Tibial nerve (tissue), 4 donors: ENCODE measurements at regions not wholly inside any gene's neighbourhood (a gene's known extent, or its start where the extent isn't known, plus 50 kb on each side); places are given as distances from the start of the nearest gene placed in this dataset.
"Not testable (repeated sequence)": the region's sequence is repeated elsewhere in the genome, so short reads cannot be mapped to it uniquely, and the experiment has no call there.

ENCODE experiments used
- DNase-seq, 2 donors: peaks; one replicate each; pipeline ENCODE4 v3.0.0-alpha.2; 2019; ENCODE audit warnings: low spot score in 2 of 2
- H3K27ac ChIP-seq, 4 donors: fragments of 200-600 bp; sonication (generic) in 3 of 4; one replicate each; pipeline ENCODE4 v1.5.1; 2017 to 2019; ENCODE audit warnings: mild to moderate bottlenecking in 1 of 4
- H3K27me3 ChIP-seq, 2 donors: fragments of 200-600 bp; sonication (generic) in 1 of 2; one replicate each; pipeline versions ENCODE4 v1.5.1 to v1.6.0; 2017 to 2019
- H3K36me3 ChIP-seq, 3 donors: fragments of 200-600 bp; sonication (generic); one replicate each; pipeline ENCODE4 v1.5.1; 2018 to 2019
- H3K4me1 ChIP-seq, 4 donors: fragments of 200-600 bp; sonication (generic) in 3 of 4; one replicate each; pipeline ENCODE4 v1.5.1; 2017 to 2019
- H3K4me3 ChIP-seq, 4 donors: fragments of 200-600 bp; sonication (generic) in 3 of 4; one replicate each; pipeline ENCODE4 v1.5.1; 2017 to 2019; ENCODE audit warnings: mild to moderate bottlenecking in 1 of 4, moderate library complexity in 1 of 4
- H3K9me3 ChIP-seq, 4 donors: fragments of 200-600 bp; sonication (generic) in 3 of 4; one replicate each; pipeline ENCODE4 v1.5.1; 2017 to 2019
- CTCF ChIP-seq, 5 experiments: fragments of 200-600 bp in 3 of 5; fragments of 450-650 bp in 2 of 5; sonication (generic) in 3 of 5; IDR thresholded peaks; one replicate each; pipeline ENCODE4 v1.5.1; 2016 to 2019; ENCODE audit warnings: antibody characterized with exemption in 5 of 5, mild to moderate bottlenecking in 3 of 5, moderate library complexity in 2 of 5
- EP300 ChIP-seq, 2 donors: sonication (generic); formaldehyde crosslinking; IDR thresholded peaks; one replicate each; pipeline ENCODE4 v1.6.1; 2017; ENCODE audit warnings: antibody characterized with exemption in 2 of 2, mild to moderate bottlenecking in 1 of 2
- POLR2A ChIP-seq, 2 donors: fragments of 450-650 bp; IDR thresholded peaks; one replicate each; pipeline ENCODE4 v1.6.1; 2017; ENCODE audit warnings: antibody characterized with exemption in 2 of 2, mild to moderate bottlenecking in 2 of 2, moderate library complexity in 2 of 2
- WGBS, 2 donors: methylation state at CpG; one replicate each; pipeline ENCODE4 v1.1.5; 2018; 5-methylcytosine and 5-hydroxymethylcytosine counted together

GRCh38 chr5:27854243-27854852, 816.0 kb upstream of the CDH9 start:
- Histone ChIP-seq H3K27me3 (no peaks in the 10 kb centered on the region), H3K4me1 (no peaks in the 10 kb centered on the region), H3K36me3 (no peaks in the 10 kb centered on the region), H3K9me3 (no peaks in the 10 kb centered on the region), H3K4me3 (no peak overlapping the region), H3K27ac (no peak overlapping the region)
- no peak for DNase-seq
- 47 to 48% methylated on average over 3 of the region's 3 CpGs for WGBS, 2 donors
- TF ChIP-seq POLR2A (IDR thresholded peaks at IDR 0.05) (no peak), CTCF (IDR thresholded peaks at IDR 0.05) (no peak)

DNA sequence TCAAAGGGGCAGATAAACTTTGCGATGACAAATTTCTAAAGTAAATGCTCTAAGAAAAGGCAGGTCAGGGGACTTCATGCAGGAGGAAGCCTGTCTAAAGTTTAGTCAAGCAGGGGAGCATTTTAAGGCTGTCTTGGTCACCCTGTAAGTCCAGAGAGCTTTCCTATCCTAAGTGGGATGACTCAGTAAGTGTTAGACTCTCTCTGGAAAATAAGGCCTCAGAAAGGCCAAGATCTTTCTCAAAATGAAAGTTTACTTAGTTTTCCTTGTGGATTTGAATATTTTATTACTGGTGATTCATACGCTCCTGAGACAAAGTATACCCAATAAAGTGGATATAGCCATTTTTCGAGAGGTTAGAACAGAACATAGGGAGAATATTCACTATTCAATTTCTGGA, 806.9 kb upstream of the CDH9 start:
- Histone ChIP-seq H3K9me3 (peaks cover 0 to 4% (median 0%) of the 10 kb centered on the region in 4 donors), H3K27me3 (no peaks in the 10 kb centered on the region), H3K36me3 (no peaks in the 10 kb centered on the region), H3K4me3 (no peak overlapping the region), H3K4me1 (no peaks in the 10 kb centered on the region), H3K27ac (no peak overlapping the region)
- DNase-seq = no peak
- WGBS, 2 donors = 88 to 89% methylated on average over 3 of the region's 3 CpGs
- TF ChIP-seq POLR2A (IDR thresholded peaks at IDR 0.05) = no peak
- TF ChIP-seq EP300 (IDR thresholded peaks at IDR 0.05) = no peak
- no peak for TF ChIP-seq CTCF (IDR thresholded peaks at IDR 0.05)

GRCh38 chr5:27836704-27837103, 798.3 kb upstream of the CDH9 start:
- H3K4me3 ChIP-seq, H3K27ac ChIP-seq, H3K27me3 ChIP-seq, H3K36me3 ChIP-seq, H3K9me3 ChIP-seq, H3K4me1 ChIP-seq, DNase-seq: not testable (repeated sequence)
- 93 to 96% methylated on average over 21 of the region's 21 CpGs for WGBS, 2 donors

DNA sequence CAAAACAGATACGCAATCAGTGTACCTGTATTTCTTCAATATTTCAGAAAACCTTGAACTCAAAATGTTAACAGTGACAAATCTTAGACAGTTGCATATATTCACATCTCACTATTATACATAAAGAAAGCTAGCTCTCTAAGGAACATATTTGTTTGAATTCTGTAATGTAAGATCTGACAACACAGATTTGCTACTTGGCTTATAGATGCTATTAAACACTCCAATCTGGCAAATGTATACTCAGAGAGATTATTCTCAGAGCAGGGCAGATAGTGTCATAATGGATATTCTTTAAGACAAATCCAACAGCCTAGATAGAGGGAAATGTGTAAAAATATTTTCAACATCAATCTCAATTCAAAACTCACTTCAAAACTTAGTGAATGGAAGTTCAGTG, 794.5 kb upstream of the CDH9 start:
- DNase-seq = no peak

DNA sequence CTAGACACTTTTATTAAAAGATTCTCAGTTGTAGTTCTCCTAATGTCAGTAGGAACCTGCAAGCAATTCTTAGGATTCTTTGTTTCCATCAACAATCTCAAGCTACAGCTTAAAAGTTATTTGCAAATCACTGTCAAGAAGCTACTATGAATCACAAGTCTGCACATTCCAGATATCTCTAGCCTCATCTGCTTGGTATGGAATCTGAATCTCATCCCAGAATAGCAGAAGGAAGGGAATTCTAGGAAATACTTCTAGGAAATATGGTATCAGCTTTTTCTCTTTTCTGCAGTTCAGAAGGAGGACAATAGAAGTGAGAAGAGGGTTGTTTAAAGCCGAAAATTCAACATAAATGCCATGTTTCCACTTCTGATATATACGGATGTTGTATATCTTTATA, 792.2 kb upstream of the CDH9 start:
- H3K4me3 ChIP-seq = no peak overlapping the region
- TF ChIP-seq EP300 (IDR thresholded peaks at IDR 0.05) (no peak), CTCF (IDR thresholded peaks at IDR 0.05) (no peak), POLR2A (IDR thresholded peaks at IDR 0.05) (no peak)
- H3K36me3 ChIP-seq = no peaks in the 10 kb centered on the region
- H3K9me3 ChIP-seq = no peaks in the 10 kb centered on the region
- 79 to 83% methylated on average over 2 of the region's 2 CpGs for WGBS, 2 donors
- H3K27me3 ChIP-seq = no peaks in the 10 kb centered on the region
- no peak overlapping the region for H3K27ac ChIP-seq
- no peaks in the 10 kb centered on the region for H3K4me1 ChIP-seq
- no peak for DNase-seq

More for the DNA sequence above, 794.5 kb upstream of the CDH9 start:
- H3K4me1 ChIP-seq = no peaks in the 10 kb centered on the region
- WGBS, 2 donors = 98% methylated on average over 1 of the region's 1 CpG
- TF ChIP-seq CTCF (IDR thresholded peaks at IDR 0.05) (no peak), EP300 (IDR thresholded peaks at IDR 0.05) (no peak), POLR2A (IDR thresholded peaks at IDR 0.05) (no peak)
- no peak overlapping the region for H3K27ac ChIP-seq
- no peaks in the 10 kb centered on the region for H3K27me3 ChIP-seq
- H3K36me3 ChIP-seq = no peaks in the 10 kb centered on the region
- H3K4me3 ChIP-seq = no peak overlapping the region
- no peaks in the 10 kb centered on the region for H3K9me3 ChIP-seq

DNA sequence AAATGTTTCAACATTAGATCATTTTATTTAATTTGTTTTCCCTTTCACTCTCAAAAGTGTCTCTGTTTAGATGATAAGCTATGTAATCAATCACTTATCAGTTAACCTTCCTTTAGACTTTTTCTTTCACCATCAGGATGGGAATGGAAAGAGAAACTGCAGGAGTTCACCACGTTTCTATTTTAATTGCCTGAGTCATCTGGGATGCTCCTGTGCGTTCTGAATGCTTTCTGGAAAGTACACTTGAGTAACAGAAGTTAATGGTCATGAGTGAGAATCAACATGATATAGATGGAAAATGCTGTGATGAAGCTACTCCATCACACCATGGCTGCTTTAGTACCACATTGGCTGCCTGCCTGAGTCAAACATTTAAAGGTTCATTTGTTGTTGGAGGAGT, 783.3 kb upstream of the CDH9 start:
- H3K27me3 ChIP-seq = no peaks in the 10 kb centered on the region
- DNase-seq = no peak
- H3K9me3 ChIP-seq = no peaks in the 10 kb centered on the region
- WGBS, 2 donors = 59 to 61% methylated on average over 2 of the region's 2 CpGs
- H3K4me3 ChIP-seq = no peak overlapping the region
- no peaks in the 10 kb centered on the region for H3K36me3 ChIP-seq
- H3K27ac ChIP-seq = no peak overlapping the region
- H3K4me1 ChIP-seq = no peaks in the 10 kb centered on the region
- TF ChIP-seq EP300 (IDR thresholded peaks at IDR 0.05) = no peak
- TF ChIP-seq CTCF (IDR thresholded peaks at IDR 0.05) = no peak
- no peak for TF ChIP-seq POLR2A (IDR thresholded peaks at IDR 0.05)
